ENCODE measurements at regions not wholly inside any gene's neighbourhood (a gene's known extent, or its start where the extent isn't known, plus 50 kb on each side); places are given as distances from the start of the nearest gene placed in this dataset.

- H3K9me3 Mint-ChIP-seq (ENCODE audit: unreplicated experiment): no peaks in the 10 kb centered on the region
- TF ChIP-seq, protein P1, sequence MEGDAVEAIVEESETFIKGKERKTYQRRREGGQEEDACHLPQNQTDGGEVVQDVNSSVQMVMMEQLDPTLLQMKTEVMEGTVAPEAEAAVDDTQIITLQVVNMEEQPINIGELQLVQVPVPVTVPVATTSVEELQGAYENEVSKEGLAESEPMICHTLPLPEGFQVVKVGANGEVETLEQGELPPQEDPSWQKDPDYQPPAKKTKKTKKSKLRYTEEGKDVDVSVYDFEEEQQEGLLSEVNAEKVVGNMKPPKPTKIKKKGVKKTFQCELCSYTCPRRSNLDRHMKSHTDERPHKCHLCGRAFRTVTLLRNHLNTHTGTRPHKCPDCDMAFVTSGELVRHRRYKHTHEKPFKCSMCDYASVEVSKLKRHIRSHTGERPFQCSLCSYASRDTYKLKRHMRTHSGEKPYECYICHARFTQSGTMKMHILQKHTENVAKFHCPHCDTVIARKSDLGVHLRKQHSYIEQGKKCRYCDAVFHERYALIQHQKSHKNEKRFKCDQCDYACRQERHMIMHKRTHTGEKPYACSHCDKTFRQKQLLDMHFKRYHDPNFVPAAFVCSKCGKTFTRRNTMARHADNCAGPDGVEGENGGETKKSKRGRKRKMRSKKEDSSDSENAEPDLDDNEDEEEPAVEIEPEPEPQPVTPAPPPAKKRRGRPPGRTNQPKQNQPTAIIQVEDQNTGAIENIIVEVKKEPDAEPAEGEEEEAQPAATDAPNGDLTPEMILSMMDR (IDR thresholded peaks at IDR 0.05): no peak
- H3K27ac Mint-ChIP-seq (ENCODE audit: unreplicated experiment): no peak overlapping the region
- no peaks in the 10 kb centered on the region for H3K27me3 Mint-ChIP-seq (ENCODE audit: unreplicated experiment)
- no peak overlapping the region for H3K4me3 Mint-ChIP-seq (ENCODE audit: unreplicated experiment)
- H3K36me3 Mint-ChIP-seq (ENCODE audit: unreplicated experiment): no peaks in the 10 kb centered on the region
- peaks cover 3% of the 10 kb centered on the region for H3K4me1 Mint-ChIP-seq (ENCODE audit: unreplicated experiment)
- no peak for DNase-seq (ENCODE audit: extremely low spot score, unreplicated experiment)
Measured at GRCh38 chr7:41294556-41295454, 408.1 kb downstream of the INHBA start.

- TF ChIP-seq, protein P1 (IDR thresholded peaks at IDR 0.05): no peak
- H3K36me3 Mint-ChIP-seq (ENCODE audit: unreplicated experiment): no peaks in the 10 kb centered on the region
- no peaks in the 10 kb centered on the region for H3K9me3 Mint-ChIP-seq (ENCODE audit: unreplicated experiment)
- no peak overlapping the region for H3K27ac Mint-ChIP-seq (ENCODE audit: unreplicated experiment)
- no peak for DNase-seq (ENCODE audit: extremely low spot score, unreplicated experiment)
- H3K4me1 Mint-ChIP-seq (ENCODE audit: unreplicated experiment): no peaks in the 10 kb centered on the region
- H3K4me3 Mint-ChIP-seq (ENCODE audit: unreplicated experiment): no peak overlapping the region
- H3K27me3 Mint-ChIP-seq (ENCODE audit: unreplicated experiment): no peaks in the 10 kb centered on the region
Measured at GRCh38 chr7:41292487-41292886, 410.4 kb downstream of the INHBA start.

GRCh38 chr7:41287559-41288335 lies 415.1 kb downstream of the INHBA start:
- Mint-ChIP-seq H3K27ac (ENCODE audit: unreplicated experiment) (no peak overlapping the region), H3K4me1 (ENCODE audit: unreplicated experiment) (no peaks in the 10 kb centered on the region), H3K9me3 (ENCODE audit: unreplicated experiment) (no peaks in the 10 kb centered on the region), H3K36me3 (ENCODE audit: unreplicated experiment) (no peaks in the 10 kb centered on the region), H3K27me3 (ENCODE audit: unreplicated experiment) (peaks cover 5% of the 10 kb centered on the region), H3K4me3 (ENCODE audit: unreplicated experiment) (no peak overlapping the region)
- DNase-seq (ENCODE audit: extremely low spot score, unreplicated experiment): no peak
- TF ChIP-seq, protein P1 (IDR thresholded peaks at IDR 0.05): no peak

- peaks cover 5% of the 10 kb centered on the region for H3K27me3 Mint-ChIP-seq (ENCODE audit: unreplicated experiment)
- H3K4me1 Mint-ChIP-seq (ENCODE audit: unreplicated experiment): no peaks in the 10 kb centered on the region
- no peaks in the 10 kb centered on the region for H3K36me3 Mint-ChIP-seq (ENCODE audit: unreplicated experiment)
- peaks cover 9% of the 10 kb centered on the region for H3K9me3 Mint-ChIP-seq (ENCODE audit: unreplicated experiment)
- H3K27ac Mint-ChIP-seq (ENCODE audit: unreplicated experiment): no peak overlapping the region
- TF ChIP-seq, protein P1 (IDR thresholded peaks at IDR 0.05): no peak
- H3K4me3 Mint-ChIP-seq (ENCODE audit: unreplicated experiment): no peak overlapping the region
- DNase-seq (ENCODE audit: extremely low spot score, unreplicated experiment): no peak
Measured at GRCh38 chr7:41280491-41280890, 422.4 kb downstream of the INHBA start.

DNA sequence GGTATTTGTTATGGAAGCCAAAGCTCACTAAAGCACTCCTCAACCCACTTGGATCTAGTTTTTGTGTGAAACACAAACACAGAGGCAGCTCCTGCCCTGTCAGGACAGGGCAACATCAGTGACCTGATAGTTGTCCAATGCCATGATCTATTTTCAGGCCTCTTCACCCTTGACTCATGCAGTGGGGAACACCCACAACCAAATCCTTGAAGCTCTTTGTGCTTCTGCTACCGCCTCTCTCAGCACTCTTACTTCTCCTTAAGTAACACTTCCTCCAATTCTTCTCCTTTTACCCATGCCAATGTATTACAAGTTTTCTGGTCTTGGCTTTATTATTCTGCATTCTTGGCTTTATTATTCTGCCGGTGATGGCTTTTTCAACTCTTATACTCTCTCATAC lies 425.3 kb downstream of the INHBA start:
- Mint-ChIP-seq H3K4me1 (ENCODE audit: unreplicated experiment) (peaks cover 8% of the 10 kb centered on the region), H3K4me3 (ENCODE audit: unreplicated experiment) (no peak overlapping the region), H3K27me3 (ENCODE audit: unreplicated experiment) (no peaks in the 10 kb centered on the region), H3K27ac (ENCODE audit: unreplicated experiment) (no peak overlapping the region), H3K9me3 (ENCODE audit: unreplicated experiment) (peaks cover 9% of the 10 kb centered on the region), H3K36me3 (ENCODE audit: unreplicated experiment) (no peaks in the 10 kb centered on the region)
- no peak for DNase-seq (ENCODE audit: extremely low spot score, unreplicated experiment)
- TF ChIP-seq, protein P1 (IDR thresholded peaks at IDR 0.05): no peak

Data from osteocyte (in vitro differentiated cells).